GM12892 (cell line): ENCODE measurements at regions not wholly inside any gene's neighbourhood (a gene's known extent, or its start where the extent isn't known, plus 50 kb on each side); places are given as distances from the start of the nearest gene placed in this dataset.

Source experiments
- POLR2A ChIP-seq: IDR thresholded peaks from 2 replicates; pipeline ENCODE4 v1.6.1; 2011; ENCODE audit warnings: low read depth, low read length, control low read depth
- POLR2AphosphoS5 ChIP-seq: IDR thresholded peaks from 2 replicates; pipeline ENCODE4 v1.6.1; 2011; ENCODE audit warnings: low read depth, low read length, control low read depth

GRCh38 chr6:144951730-144952437 lies 666.7 kb downstream of the UTRN start:
- no peak for TF ChIP-seq POLR2AphosphoS5
- TF ChIP-seq POLR2A, result no peak
